ENCODE measurements at regions not wholly inside any gene's neighbourhood (a gene's known extent, or its start where the extent isn't known, plus 50 kb on each side); places are given as distances from the start of the nearest gene placed in this dataset.
"Not testable (repeated sequence)": the region's sequence is repeated elsewhere in the genome, so short reads cannot be mapped to it uniquely, and the experiment has no call there.

DNA sequence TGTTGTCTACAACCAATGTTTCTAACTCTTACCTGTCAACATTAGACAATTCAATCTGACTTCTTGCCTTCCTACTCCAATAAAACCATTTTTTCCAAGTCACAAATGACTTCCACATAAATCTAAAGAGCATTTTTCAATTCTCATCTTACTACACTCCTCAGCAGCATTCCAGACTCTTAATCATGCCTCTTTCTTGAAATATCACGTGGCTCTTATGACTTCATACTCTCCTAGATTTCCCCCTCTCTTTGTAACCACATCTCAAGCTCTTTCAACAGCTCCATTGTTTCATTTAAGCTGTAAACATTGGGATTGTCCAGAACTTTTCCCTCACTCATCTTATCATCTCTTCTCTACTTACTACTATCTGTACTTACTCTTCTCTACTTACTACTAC is 666.6 kb downstream of the TTLL7 start:
- H3K27ac ChIP-seq; POLR2A ChIA-PET (ENCODE audit: low non-redundant PET); CTCF ChIA-PET; DNase-seq (ENCODE audit: low spot score): not testable (repeated sequence)

DNA sequence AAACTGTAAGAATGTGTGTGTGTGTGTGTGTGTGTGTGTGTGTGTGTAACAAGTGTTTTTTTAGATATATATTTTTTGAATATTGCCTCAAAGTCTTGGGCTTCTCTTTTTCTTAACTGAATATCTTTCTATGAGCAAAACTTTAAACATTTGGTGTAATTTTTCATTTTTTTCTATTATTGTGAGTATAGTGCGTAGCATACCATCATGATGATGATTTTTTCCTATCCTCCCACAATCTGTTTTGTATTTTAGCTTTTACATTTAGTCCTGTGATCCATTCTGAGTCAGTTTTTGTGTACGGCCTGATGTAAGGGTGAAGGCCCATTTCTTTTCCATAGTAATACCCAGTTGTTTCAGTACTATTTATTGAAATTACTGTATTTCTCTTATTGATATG is 680.6 kb downstream of the TTLL7 start:
- H3K27ac ChIP-seq = no peak overlapping the region
- DNase-seq (ENCODE audit: low spot score) = no peak
- ChIA-PET POLR2A (ENCODE audit: low non-redundant PET) (no interaction called here), CTCF (no interaction called here)
- TF ChIP-seq, protein P1, sequence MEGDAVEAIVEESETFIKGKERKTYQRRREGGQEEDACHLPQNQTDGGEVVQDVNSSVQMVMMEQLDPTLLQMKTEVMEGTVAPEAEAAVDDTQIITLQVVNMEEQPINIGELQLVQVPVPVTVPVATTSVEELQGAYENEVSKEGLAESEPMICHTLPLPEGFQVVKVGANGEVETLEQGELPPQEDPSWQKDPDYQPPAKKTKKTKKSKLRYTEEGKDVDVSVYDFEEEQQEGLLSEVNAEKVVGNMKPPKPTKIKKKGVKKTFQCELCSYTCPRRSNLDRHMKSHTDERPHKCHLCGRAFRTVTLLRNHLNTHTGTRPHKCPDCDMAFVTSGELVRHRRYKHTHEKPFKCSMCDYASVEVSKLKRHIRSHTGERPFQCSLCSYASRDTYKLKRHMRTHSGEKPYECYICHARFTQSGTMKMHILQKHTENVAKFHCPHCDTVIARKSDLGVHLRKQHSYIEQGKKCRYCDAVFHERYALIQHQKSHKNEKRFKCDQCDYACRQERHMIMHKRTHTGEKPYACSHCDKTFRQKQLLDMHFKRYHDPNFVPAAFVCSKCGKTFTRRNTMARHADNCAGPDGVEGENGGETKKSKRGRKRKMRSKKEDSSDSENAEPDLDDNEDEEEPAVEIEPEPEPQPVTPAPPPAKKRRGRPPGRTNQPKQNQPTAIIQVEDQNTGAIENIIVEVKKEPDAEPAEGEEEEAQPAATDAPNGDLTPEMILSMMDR (conservative IDR thresholded peaks at IDR 0.05; ENCODE audit: low read depth) = no peak

DNA sequence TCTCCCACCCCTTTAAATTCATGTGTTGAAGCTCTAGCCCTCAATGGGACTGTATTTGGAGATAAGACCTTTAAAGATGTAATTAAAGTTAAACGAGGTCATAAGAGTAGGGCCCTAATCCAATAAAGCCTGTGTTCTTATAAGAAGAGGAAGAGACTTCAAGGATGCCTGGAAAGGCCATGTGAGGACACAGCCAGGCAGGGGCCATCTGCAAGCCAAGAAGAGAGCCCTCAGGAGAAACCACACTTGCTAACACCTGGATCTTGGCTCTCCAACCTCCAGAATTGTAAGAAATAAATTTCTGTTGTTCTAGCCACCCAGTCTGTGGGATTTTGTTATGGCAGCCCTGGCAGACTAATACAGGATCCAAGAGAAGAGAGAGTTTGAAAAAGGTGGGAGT is 683.5 kb downstream of the TTLL7 start:
- H3K27ac ChIP-seq; POLR2A ChIA-PET (ENCODE audit: low non-redundant PET); DNase-seq (ENCODE audit: low spot score): not testable (repeated sequence)
- CTCF ChIA-PET = interaction anchor here (0.6 kb wide), 1 partner anchor 280 kb away, joined by 3 read pairs; no protein-coding TSS in a partner anchor

DNA sequence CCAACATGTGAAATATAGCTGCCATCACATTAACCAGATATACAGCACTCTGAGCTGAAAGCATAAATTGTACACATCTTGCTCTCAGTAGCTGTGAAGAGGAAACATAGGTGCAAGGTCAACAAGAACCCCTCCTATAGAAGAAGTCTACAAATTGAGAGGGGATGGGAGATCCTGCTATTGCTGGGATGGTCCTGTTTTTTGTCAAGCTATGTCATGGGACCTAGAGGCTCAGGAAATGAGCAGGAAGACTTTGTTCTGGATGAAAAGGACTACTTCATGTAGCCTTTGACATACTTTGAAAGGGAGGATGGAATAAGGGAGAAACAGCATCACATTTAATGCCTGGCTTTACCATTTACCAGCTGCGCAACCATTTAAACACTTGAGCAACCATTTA is 688.8 kb downstream of the TTLL7 start:
- POLR2A ChIA-PET (ENCODE audit: low non-redundant PET); H3K27ac ChIP-seq; DNase-seq (ENCODE audit: low spot score); CTCF ChIA-PET: not testable (repeated sequence)

DNA sequence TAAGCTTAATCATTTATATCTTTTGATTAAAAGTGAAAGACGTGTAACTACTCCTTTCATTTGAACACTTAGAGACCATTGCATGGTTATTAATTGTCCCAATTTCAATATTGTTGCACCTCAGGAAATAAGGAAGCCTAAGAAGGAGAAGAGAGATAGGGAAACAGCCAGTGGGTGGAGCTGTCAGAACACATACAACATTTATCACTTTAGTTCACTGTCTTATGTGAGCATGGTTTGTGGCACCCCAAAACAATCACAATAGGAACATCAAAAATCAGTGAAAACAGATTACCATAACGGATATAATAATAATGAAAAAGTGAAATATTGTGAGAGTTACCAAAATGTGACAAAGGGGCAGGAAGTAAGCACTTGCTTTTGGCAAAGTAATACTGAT is 689.9 kb downstream of the TTLL7 start:
- CTCF ChIA-PET; POLR2A ChIA-PET (ENCODE audit: low non-redundant PET); H3K27ac ChIP-seq; DNase-seq (ENCODE audit: low spot score): not testable (repeated sequence)

DNA sequence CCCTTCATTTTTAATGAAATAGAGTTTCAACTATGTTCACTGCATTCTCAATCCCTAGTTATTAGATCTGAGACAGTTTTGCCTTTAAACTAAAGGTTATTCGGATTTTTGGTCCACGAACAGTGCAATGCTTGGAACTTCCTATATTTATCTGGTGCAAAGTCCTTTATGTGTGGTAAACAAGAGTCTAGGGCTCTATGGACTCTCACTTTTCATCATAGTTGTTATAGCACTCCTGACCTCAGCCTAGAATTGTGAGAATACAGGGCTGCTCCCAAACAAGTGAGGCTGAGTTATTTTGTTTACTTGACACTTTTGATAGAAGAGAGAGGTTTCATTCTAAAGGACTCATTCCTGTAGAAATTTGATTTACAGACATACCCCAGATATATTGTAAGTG is 692.1 kb downstream of the TTLL7 start:
- H3K27ac ChIP-seq, CTCF ChIA-PET: not testable (repeated sequence)

DNA sequence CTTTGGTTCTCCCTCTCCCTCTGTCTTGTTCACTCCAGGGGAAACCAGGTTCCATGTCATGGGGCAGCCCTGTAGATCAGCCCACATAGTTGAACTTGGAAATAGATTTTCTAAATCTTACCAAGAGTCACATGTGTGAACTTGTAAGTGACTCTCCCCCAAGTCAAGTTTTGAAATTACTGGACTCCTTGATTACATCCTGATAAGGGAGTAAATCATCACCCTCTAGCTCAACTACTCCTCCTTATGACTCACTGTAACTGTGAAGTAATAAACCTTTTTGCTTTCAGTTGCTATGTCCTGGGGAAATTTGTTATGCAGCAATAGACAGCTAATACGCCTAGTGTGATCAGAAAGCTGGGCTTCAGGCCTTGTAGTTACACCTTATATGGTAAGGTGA is 703.3 kb downstream of the TTLL7 start:
- CTCF ChIA-PET; POLR2A ChIA-PET (ENCODE audit: low non-redundant PET); DNase-seq (ENCODE audit: low spot score); H3K27ac ChIP-seq: not testable (repeated sequence)

More for the DNA sequence above, 692.1 kb downstream of the TTLL7 start:
- DNase-seq (ENCODE audit: low spot score); POLR2A ChIA-PET (ENCODE audit: low non-redundant PET): not testable (repeated sequence)

DNA sequence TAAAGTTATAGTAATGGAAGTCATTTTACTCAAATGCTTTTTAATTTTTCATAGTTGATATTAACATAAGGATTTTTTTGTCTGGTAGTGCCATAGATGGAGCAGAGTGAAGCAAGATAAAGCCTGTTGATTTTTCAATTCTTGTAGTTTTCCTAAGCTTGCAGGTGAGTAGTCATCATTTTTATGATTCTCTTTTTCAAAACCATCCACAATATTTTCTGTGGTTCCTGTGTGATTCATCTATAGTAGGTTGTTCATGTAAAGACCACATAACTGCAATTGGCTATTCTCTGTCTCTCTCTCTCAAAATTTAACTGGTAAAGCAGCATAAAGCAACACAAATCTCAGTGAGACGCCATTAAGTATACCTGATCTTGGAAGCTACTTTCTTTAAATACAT is 711.5 kb downstream of the TTLL7 start:
- POLR2A ChIA-PET (ENCODE audit: low non-redundant PET); H3K27ac ChIP-seq; DNase-seq (ENCODE audit: low spot score); CTCF ChIA-PET: not testable (repeated sequence)

DNA sequence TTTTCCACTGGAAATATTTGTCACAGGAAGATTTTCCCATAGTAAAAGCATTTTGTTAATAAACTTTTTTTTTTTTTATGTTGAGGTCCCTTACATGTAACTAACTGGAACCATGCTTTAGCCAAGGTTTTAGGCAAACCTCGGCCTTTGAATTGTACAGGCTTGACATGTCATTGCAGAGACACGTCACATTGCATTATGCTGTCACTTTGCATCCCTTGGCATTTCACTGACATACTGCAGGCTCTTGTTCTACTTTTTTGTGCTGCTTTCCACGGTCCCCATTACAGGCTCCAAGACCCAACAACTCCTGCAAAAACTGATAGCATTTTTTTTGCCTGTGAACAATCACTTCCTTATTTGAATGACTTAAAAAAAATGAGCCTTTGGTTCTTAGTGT is 724.3 kb downstream of the TTLL7 start:
- DNase-seq (ENCODE audit: low spot score); POLR2A ChIA-PET (ENCODE audit: low non-redundant PET); CTCF ChIA-PET; H3K27ac ChIP-seq: not testable (repeated sequence)

DNA sequence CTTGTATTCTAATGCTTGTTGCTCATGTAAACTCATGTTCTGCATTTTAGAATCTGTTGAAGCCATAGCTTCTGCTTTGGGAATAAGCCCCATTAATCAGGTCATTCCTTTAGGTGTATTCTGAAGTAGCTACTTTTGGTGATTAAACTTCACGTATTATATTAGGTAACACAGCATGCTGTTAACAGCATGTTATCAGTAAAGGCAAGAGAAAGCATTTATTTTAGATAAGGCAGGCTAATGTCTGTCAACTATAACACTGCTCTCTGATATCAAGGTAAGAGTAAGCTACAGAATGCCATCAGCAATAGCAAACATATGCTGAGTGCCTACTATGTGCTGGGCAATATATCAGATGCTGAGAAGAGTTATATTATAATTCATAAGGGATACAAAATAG is 726.4 kb downstream of the TTLL7 start:
- DNase-seq (ENCODE audit: low spot score); POLR2A ChIA-PET (ENCODE audit: low non-redundant PET); H3K27ac ChIP-seq; CTCF ChIA-PET: not testable (repeated sequence)

DNA sequence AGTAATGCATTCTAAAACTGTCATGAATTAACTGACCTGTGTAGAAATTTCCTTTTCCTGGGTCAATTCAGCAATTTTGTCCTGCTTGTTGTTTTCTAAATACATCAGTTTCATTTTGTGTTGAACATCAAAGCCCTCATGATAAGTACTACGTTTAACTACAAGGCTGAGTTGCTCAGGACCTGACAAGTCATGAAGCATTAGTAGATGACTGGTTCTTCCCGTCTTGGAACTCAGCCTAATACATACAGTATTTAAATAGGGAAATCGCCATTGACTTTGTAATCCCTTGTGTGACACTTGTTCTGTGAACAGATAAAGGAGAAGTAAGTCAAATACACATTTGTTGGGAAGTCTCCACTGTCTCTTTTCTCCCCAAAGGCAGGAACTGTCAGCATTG is 727.1 kb downstream of the TTLL7 start:
- POLR2A ChIA-PET (ENCODE audit: low non-redundant PET); DNase-seq (ENCODE audit: low spot score); H3K27ac ChIP-seq; CTCF ChIA-PET: not testable (repeated sequence)

DNA sequence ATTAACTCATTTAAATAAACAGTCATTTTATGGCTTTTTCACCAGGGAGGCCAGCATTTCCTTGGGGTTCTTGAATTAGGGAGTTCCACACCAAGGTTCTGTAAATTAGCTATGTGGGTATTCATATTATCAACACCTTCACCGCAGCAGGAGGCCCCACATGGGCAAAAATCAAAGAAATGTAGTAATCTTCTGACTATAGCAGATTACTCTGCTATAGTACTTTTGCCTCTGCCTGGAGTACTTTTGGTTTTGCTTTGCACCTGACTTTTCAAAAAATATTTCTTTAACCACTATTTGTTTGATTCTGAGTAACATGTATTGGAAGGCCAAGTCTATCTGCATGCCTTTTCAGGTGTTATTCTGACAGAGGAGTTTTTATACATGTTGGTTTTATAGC is 728.1 kb downstream of the TTLL7 start:
- CTCF ChIA-PET; DNase-seq (ENCODE audit: low spot score); POLR2A ChIA-PET (ENCODE audit: low non-redundant PET); H3K27ac ChIP-seq: not testable (repeated sequence)

DNA sequence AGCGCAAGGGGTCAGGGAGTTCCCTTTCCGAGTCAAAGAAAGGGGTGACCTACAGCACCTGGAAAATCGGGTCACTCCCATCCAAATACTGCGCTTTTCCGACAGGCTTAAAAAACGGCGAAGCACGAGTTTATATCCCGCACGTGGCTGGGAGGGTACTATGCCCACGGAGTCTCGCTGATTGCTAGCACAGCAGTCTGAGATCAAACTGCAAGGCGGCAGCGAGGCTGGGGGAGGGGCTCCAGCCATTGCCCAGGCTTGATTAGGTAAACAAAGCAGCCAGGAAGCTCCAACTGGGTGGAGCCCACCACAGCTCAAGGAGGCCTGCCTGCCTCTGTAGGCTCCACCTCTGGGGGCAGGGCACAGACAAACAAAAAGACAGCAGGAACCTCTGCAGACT is 735.1 kb downstream of the TTLL7 start:
- H3K27ac ChIP-seq; POLR2A ChIA-PET (ENCODE audit: low non-redundant PET); DNase-seq (ENCODE audit: low spot score); CTCF ChIA-PET: not testable (repeated sequence)

DNA sequence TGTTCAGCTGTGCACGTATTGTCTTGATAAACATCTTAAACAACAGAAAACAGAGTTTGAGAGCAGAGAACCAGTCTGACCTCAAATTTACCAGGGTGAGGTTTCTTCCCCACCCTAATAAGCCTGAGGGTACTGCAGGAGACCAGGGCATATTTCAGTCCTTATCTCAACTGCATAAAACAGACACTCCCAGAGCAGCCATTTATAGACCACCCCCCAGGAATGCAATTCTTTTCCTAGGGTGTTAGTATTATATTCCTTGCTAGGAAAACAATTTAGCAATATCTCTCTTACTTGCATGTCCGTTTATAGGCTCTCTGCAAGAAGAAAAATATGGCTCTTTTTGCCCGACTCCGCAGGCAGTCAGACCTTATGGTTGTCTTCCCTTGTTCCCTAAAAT is 747.2 kb downstream of the TTLL7 start:
- CTCF ChIA-PET; POLR2A ChIA-PET (ENCODE audit: low non-redundant PET); H3K27ac ChIP-seq; DNase-seq (ENCODE audit: low spot score): not testable (repeated sequence)

DNA sequence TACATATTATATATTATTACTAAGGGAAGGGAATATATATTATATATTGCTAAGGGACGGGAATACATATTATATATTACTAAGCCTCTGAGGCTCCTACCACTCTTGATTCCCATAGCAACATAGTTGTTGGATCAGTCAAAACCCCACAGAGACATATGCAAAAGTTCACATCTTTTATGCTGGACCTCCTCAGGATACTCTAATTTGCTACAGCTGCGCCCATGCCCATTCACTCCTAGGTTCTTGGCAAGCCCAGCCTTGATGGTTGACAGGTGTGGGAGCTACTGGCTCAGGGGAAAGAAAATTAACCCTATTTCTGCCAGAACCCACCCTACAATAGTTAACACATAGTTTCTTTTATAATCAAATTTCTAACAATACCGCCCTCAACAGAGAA is 752.2 kb downstream of the TTLL7 start:
- POLR2A ChIA-PET (ENCODE audit: low non-redundant PET); H3K27ac ChIP-seq; CTCF ChIA-PET; DNase-seq (ENCODE audit: low spot score): not testable (repeated sequence)

DNA sequence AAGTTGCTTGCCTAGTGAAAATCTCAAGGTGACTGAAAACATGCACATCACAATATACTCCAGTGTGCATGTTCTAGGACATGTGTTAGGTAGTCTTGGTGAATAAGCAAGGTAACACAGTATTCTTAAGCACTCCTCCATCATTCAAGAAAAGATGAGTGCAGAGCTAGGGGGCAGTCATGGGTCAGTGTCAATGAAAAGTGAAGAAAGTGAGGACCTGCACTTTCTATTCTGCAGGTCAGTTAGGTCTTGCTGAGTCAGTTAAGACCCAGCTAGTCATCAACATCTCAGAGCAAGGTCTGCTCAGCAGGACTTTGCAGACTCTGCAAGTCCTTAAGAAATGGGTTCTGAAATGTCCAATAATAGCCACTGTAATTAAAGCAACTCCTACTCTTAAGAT is 754.1 kb downstream of the TTLL7 start:
- H3K27ac ChIP-seq; POLR2A ChIA-PET (ENCODE audit: low non-redundant PET); CTCF ChIA-PET; DNase-seq (ENCODE audit: low spot score): not testable (repeated sequence)

DNA sequence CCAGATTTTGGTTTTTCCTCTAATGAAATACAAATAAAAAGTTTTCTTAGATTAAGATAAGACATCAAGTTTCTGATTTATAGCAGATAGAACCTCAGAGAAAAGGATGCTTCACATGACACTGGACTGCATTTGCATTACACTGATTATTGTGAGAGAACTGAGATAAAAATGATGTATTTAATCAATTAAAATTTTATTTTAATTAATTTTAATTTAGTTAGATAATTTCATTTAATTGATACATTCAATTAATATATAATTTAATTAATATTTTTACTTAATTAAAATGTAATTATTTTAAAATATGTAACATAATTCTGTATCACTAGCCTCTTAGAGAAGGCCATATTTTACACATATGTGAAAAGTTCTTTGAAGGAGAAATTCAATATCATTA is 759.4 kb downstream of the TTLL7 start:
- CTCF ChIA-PET; H3K27ac ChIP-seq; DNase-seq (ENCODE audit: low spot score); POLR2A ChIA-PET (ENCODE audit: low non-redundant PET): not testable (repeated sequence)

DNA sequence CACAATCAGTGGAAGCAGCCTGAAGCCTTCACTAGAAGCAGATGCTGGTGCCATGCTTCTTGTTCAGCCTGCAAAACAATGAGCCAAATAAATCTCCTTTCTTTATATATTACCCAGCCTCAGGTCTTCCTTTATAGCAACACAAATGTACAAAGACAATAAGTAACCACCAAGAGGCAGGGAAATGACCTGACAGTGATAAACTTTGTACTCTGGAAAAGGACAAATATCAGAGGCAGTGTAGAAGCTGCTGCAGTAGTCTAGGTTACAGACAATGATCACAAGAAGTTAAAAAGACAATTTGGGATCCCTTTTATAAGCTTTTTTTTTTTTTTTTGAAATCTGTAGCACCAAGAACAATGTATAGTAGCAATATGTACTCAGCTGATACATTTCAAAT is 760.3 kb downstream of the TTLL7 start:
- DNase-seq (ENCODE audit: low spot score); POLR2A ChIA-PET (ENCODE audit: low non-redundant PET); H3K27ac ChIP-seq; CTCF ChIA-PET: not testable (repeated sequence)
